GM20000 (cell line): ENCODE measurements at regions not wholly inside any gene's neighbourhood (a gene's known extent, or its start where the extent isn't known, plus 50 kb on each side); places are given as distances from the start of the nearest gene placed in this dataset.
"Not testable (repeated sequence)": the region's sequence is repeated elsewhere in the genome, so short reads cannot be mapped to it uniquely, and the experiment has no call there.

Experiments
- DNase-seq: peaks from one replicate; pipeline ENCODE4 v3.0.0; 2012; ENCODE audit warnings: low spot score
- CTCF ChIP-seq: IDR thresholded peaks from 2 replicates; pipeline ENCODE4 v1.5.1; 2012; ENCODE audit warnings: mild to moderate bottlenecking, control low read depth; ENCODE audit errors: extremely low read depth, missing control alignments

- TF ChIP-seq CTCF, result no peak
- no peak for DNase-seq
Observed at GRCh38 chr2:75920859-75921551, 210.3 kb upstream of the GCFC2 start.

- DNase-seq, result no peak
Observed at GRCh38 chr2:75915851-75916634, 205.3 kb upstream of the GCFC2 start.

GRCh38 chr2:75896779-75897366 lies 186.2 kb upstream of the GCFC2 start:
- peak; percentile 77 for TF ChIP-seq CTCF
- peak; percentile 54 for DNase-seq

More at GRCh38 chr2:75915851-75916634, 205.3 kb upstream of the GCFC2 start:
- TF ChIP-seq CTCF, result no peak

GRCh38 chr2:75894170-75894569 lies 183.5 kb upstream of the GCFC2 start:
- DNase-seq, result no peak
- no peak for TF ChIP-seq CTCF

GRCh38 chr2:75892490-75892889 lies 181.8 kb upstream of the GCFC2 start:
- no peak for DNase-seq
- TF ChIP-seq CTCF, result no peak

GRCh38 chr2:75882530-75882929 lies 171.8 kb upstream of the GCFC2 start:
- DNase-seq, result no peak
- TF ChIP-seq CTCF, result no peak

GRCh38 chr2:75875606-75876005 lies 164.9 kb upstream of the GCFC2 start:
- not testable (repeated sequence) for DNase-seq

- not testable (repeated sequence) for DNase-seq
Observed at GRCh38 chr2:75871762-75872614, 161.3 kb upstream of the GCFC2 start.
